B cell (primary cell): ENCODE measurements at regions not wholly inside any gene's neighbourhood (a gene's known extent, or its start where the extent isn't known, plus 50 kb on each side); places are given as distances from the start of the nearest gene placed in this dataset.

Experiments used
- ATAC-seq: fragments of 200-7000 bp; cut with Tn5 transposase; one replicate; pipeline ENCODE4 v1.10.0; 2021; ENCODE audit warnings: low read depth, mild to moderate bottlenecking, moderate number of reproducible peaks, moderate library complexity
- CTCF ChIA-PET: fragments of 350-600 bp; sonication (Branson Sonifier 250); formaldehyde crosslinking; loops from one replicate; lab custom pipeline; 2021; ENCODE audit warnings: antibody characterized with exemption, inconsistent platforms; lab: Charles Lee
- POLR2A ChIA-PET: fragments of 350-600 bp; sonication (Branson Sonifier 250); formaldehyde crosslinking; loops from one replicate; lab custom pipeline; 2021; ENCODE audit warnings: antibody characterized with exemption; lab: Charles Lee
- DNase-seq: peaks from one replicate; pipeline ENCODE4 v3.0.0; 2013
- H2AFZ ChIP-seq: 2 replicates; pipeline ENCODE4 v1.6.1; 2012; ENCODE audit warnings: mild to moderate bottlenecking, low read depth, low read length; ENCODE audit not compliant: insufficient read depth, poor library complexity, severe bottlenecking
- H3K27ac ChIP-seq, 2 donors: 1 replicate in 1 of 2; 2 replicates in 1 of 2; pipeline ENCODE4 v1.5.1; 2012 to 2013; ENCODE audit warnings: low read length in 2 of 2, mild to moderate bottlenecking in 2 of 2, moderate library complexity in 1 of 2
- H3K27me3 ChIP-seq, 4 experiments: fragments of 200-600 bp in 1 of 4; sonication (generic) in 1 of 4; replicated peaks in 1 of 4; 1 replicate in 2 of 4; 2 replicates in 2 of 4; pipeline versions ENCODE4 v1.6.1 to v1.7.0; 2013 to 2016; ENCODE audit warnings: low read length in 3 of 4, mild to moderate bottlenecking in 2 of 4, mixed read lengths in 1 of 4, moderate library complexity in 1 of 4; ENCODE audit not compliant: insufficient read depth in 4 of 4, control insufficient read depth in 3 of 4; ENCODE audit errors: control extremely low read depth in 1 of 4
- H3K36me3 ChIP-seq, 2 experiments: replicated peaks in 1 of 2; 1 replicate in 1 of 2; 2 replicates in 1 of 2; pipeline versions ENCODE4 v1.6.1 to v1.7.1; 2013; ENCODE audit warnings: low read length in 1 of 2; ENCODE audit not compliant: insufficient read depth in 2 of 2, control insufficient read depth in 1 of 2; ENCODE audit errors: control extremely low read depth in 1 of 2, extremely low read depth in 1 of 2
- H3K4me1 ChIP-seq, 2 donors: fragments of 200-600 bp in 1 of 2; sonication (generic) in 1 of 2; 1 replicate in 1 of 2; 2 replicates in 1 of 2; pipeline versions ENCODE4 v1.5.1 to v1.6.1; 2013 to 2017; ENCODE audit warnings: low read length in 2 of 2; ENCODE audit not compliant: control insufficient read depth in 2 of 2, insufficient read depth in 2 of 2
- H3K4me2 ChIP-seq: replicated peaks from 2 replicates; pipeline ENCODE3; 2012; ENCODE audit warnings: mild to moderate bottlenecking, low read depth, low read length; ENCODE audit not compliant: poor library complexity, severe bottlenecking
- H3K4me3 ChIP-seq, 5 experiments: fragments of 200-600 bp in 1 of 5; sonication (generic) in 1 of 5; 1 replicate in 3 of 5; 2 replicates in 2 of 5; pipeline versions ENCODE4 v1.5.1 to v1.7.0; 2011 to 2016; ENCODE audit warnings: low read length in 4 of 5, mild to moderate bottlenecking in 4 of 5, low read depth in 2 of 5, control low read depth in 1 of 5, moderate library complexity in 1 of 5; ENCODE audit not compliant: insufficient read depth in 1 of 5; ENCODE audit errors: control extremely low read depth in 1 of 5, extremely low read depth in 1 of 5
- H3K79me2 ChIP-seq: fragments of 200-600 bp; sonication (generic); one replicate; pipeline ENCODE4 v1.6.0; 2016; ENCODE audit warnings: low read length; ENCODE audit not compliant: control insufficient read depth, insufficient read depth
- H3K9ac ChIP-seq: fragments of 200-600 bp; sonication (generic); 2 replicates; pipeline ENCODE4 v1.6.1; 2017; ENCODE audit warnings: mild to moderate bottlenecking, low read length, moderate library complexity
- H3K9me3 ChIP-seq, 3 donors: one replicate each; pipeline versions ENCODE4 v1.6.1 to v1.7.1; 2013; ENCODE audit warnings: low read length in 2 of 3; ENCODE audit not compliant: control insufficient read depth in 2 of 3, insufficient read depth in 1 of 3; ENCODE audit errors: control extremely low read depth in 1 of 3
- H4K20me1 ChIP-seq: 2 replicates; pipeline ENCODE4 v1.6.0; 2012; ENCODE audit warnings: mild to moderate bottlenecking, low read length; ENCODE audit not compliant: insufficient read depth, control insufficient read depth, poor library complexity, severe bottlenecking
- H3K27ac Mint-ChIP-seq: one replicate; pipeline ENCODE4 v1.8.0; 2021; ENCODE audit warnings: mixed read lengths
- H3K27me3 Mint-ChIP-seq: one replicate; pipeline ENCODE4 v1.8.0; 2021; ENCODE audit warnings: mixed read lengths
- H3K4me1 Mint-ChIP-seq: one replicate; pipeline ENCODE4 v1.8.0; 2021; ENCODE audit warnings: mixed read lengths
- H3K4me3 Mint-ChIP-seq: one replicate; pipeline ENCODE4 v1.8.0; 2021; ENCODE audit warnings: mixed read lengths
- H3K9me3 Mint-ChIP-seq: one replicate; pipeline ENCODE4 v1.8.0; 2022; ENCODE audit warnings: mixed read lengths; ENCODE audit not compliant: insufficient read depth
- CTCF ChIP-seq: fragments of 200-600 bp; IDR thresholded peaks from one replicate; pipeline ENCODE4 v1.8.0; 2022; ENCODE audit warnings: antibody characterized with exemption, mild to moderate bottlenecking
- EZH2 ChIP-seq: IDR thresholded peaks from 2 replicates; pipeline ENCODE4 v1.6.1; 2012; ENCODE audit warnings: borderline replicate concordance, low read depth, mild to moderate bottlenecking, moderate library complexity, low read length; ENCODE audit not compliant: insufficient read depth, poor library complexity, severe bottlenecking
- WGBS: methylation state at CpG from one replicate; pipeline ENCODE4 v1.1.5; 2013; ENCODE audit warnings: missing lambda C conversion rate; ENCODE audit not compliant: insufficient coverage; 5-methylcytosine and 5-hydroxymethylcytosine counted together
- intact Hi-C: fragments of 100-400 bp; cut with micrococcal nuclease; formaldehyde crosslinking; loops from one replicate; pipeline ENCODE4 v1.10.0; 2022

GRCh38 chr10:60714233-60714632, 64.0 kb upstream of the CDK1 start:
- TF ChIP-seq EZH2 (no peak), CTCF (no peak)
- H3K9me3 Mint-ChIP-seq = no peaks in the 10 kb centered on the region
- H3K27me3 ChIP-seq = no peaks in the 10 kb centered on the region
- no peak overlapping the region for H3K4me3 ChIP-seq
- H3K4me2 ChIP-seq = no peak overlapping the region
- H3K79me2 ChIP-seq = no peaks in the 10 kb centered on the region
- WGBS = no CpG with 5 or more reads among the region's 2 CpGs
- H3K27ac ChIP-seq = no peak overlapping the region
- no peak overlapping the region for H2AFZ ChIP-seq
- DNase-seq = no peak
- POLR2A ChIA-PET = no interaction called here
- no peak overlapping the region for H3K27ac Mint-ChIP-seq
- no peak for ATAC-seq
- no peaks in the 10 kb centered on the region for H3K36me3 ChIP-seq
- peaks cover 0 to 1% (median 0%) of the 10 kb centered on the region in 3 donors for H3K9me3 ChIP-seq
- no peak overlapping the region for H3K9ac ChIP-seq
- peaks cover 9% of the 10 kb centered on the region for H3K4me1 Mint-ChIP-seq
- no peak overlapping the region for H3K4me3 Mint-ChIP-seq
- CTCF ChIA-PET = no interaction called here
- peaks cover 4% of the 10 kb centered on the region for H3K27me3 Mint-ChIP-seq
- H3K4me1 ChIP-seq = no peaks in the 10 kb centered on the region
- H4K20me1 ChIP-seq = no peaks in the 10 kb centered on the region
- intact Hi-C loops = loop anchor here (2.0 kb wide), 1 partner anchor 15 kb away; no protein-coding TSS in a partner anchor

- Histone ChIP-seq H3K4me1 (no peaks in the 10 kb centered on the region), H3K27me3 (no peaks in the 10 kb centered on the region), H3K4me2 (no peak overlapping the region), H4K20me1 (no peaks in the 10 kb centered on the region), H2AFZ (no peak overlapping the region), H3K79me2 (no peaks in the 10 kb centered on the region), H3K9ac (no peak overlapping the region), H3K9me3 (no peaks in the 10 kb centered on the region), H3K4me3 (no peak overlapping the region), H3K36me3 (no peaks in the 10 kb centered on the region), H3K27ac (no peak overlapping the region)
- DNase-seq (no peak), ATAC-seq (no peak)
- WGBS = no CpG with 5 or more reads among the region's 2 CpGs
- H3K27ac Mint-ChIP-seq = no peak overlapping the region
- H3K27me3 Mint-ChIP-seq = peaks cover 12% of the 10 kb centered on the region
- intact Hi-C loops = no loop called here
- ChIA-PET CTCF (no interaction called here), POLR2A (no interaction called here)
- TF ChIP-seq EZH2 (no peak), CTCF (no peak)
- H3K4me1 Mint-ChIP-seq = peaks cover 6% of the 10 kb centered on the region
- H3K4me3 Mint-ChIP-seq = no peak overlapping the region
- peaks cover 2% of the 10 kb centered on the region for H3K9me3 Mint-ChIP-seq
Measured at GRCh38 chr10:60711496-60711895, 66.8 kb upstream of the CDK1 start.
